ENCODE measurements at regions not wholly inside any gene's neighbourhood (a gene's known extent, or its start where the extent isn't known, plus 50 kb on each side); places are given as distances from the start of the nearest gene placed in this dataset.

GRCh38 chr10:84766923-84767322, 438.5 kb downstream of the CCSER2 start:
- intact Hi-C loops (cut with DNase I; ENCODE audit: low total_unique reads), result no loop called here
- no peak for DNase-seq (ENCODE audit: low spot score in 2 of 2)
- 89 to 92% methylated on average over 11 to 13 of the region's 13 CpGs for WGBS, 2 donors
- TF ChIP-seq POLR2A (IDR thresholded peaks at IDR 0.05) (no peak), CTCF (IDR thresholded peaks at IDR 0.05) (no peak)
- no peak overlapping the region for H3K4me3 ChIP-seq (ENCODE audit: low read depth, poor library complexity, severe bottlenecking)

GRCh38 chr10:84768132-84768531, 439.7 kb downstream of the CCSER2 start:
- no peak for DNase-seq (ENCODE audit: low spot score in 2 of 2)
- no peak overlapping the region for H3K4me3 ChIP-seq (ENCODE audit: low read depth, poor library complexity, severe bottlenecking)
- intact Hi-C loops (cut with DNase I; ENCODE audit: low total_unique reads), result no loop called here
- WGBS, 2 donors, result 72 to 84% methylated on average over 4 of the region's 4 CpGs
- TF ChIP-seq POLR2A (IDR thresholded peaks at IDR 0.05) (no peak), CTCF (IDR thresholded peaks at IDR 0.05) (no peak)

- no peak overlapping the region for H3K4me3 ChIP-seq (ENCODE audit: low read depth, poor library complexity, severe bottlenecking)
- intact Hi-C loops (cut with DNase I; ENCODE audit: low total_unique reads), result no loop called here
- TF ChIP-seq CTCF (IDR thresholded peaks at IDR 0.05) (no peak), POLR2A (IDR thresholded peaks at IDR 0.05) (no peak)
- DNase-seq (ENCODE audit: low spot score in 2 of 2), result no peak
These were observed 442.4 kb downstream of the CCSER2 start for GRCh38 chr10:84770824-84771223.

GRCh38 chr10:84783386-84783785, 455.0 kb downstream of the CCSER2 start:
- H3K4me3 ChIP-seq (ENCODE audit: low read depth, poor library complexity, severe bottlenecking), result no peak overlapping the region
- DNase-seq (ENCODE audit: low spot score in 2 of 2), result no peak
- intact Hi-C loops (cut with DNase I; ENCODE audit: low total_unique reads), result no loop called here
- 5 to 6% methylated on average over 1 of the region's 1 CpG for WGBS, 2 donors
- TF ChIP-seq POLR2A (IDR thresholded peaks at IDR 0.05), result no peak
- TF ChIP-seq CTCF (IDR thresholded peaks at IDR 0.05), result no peak

GRCh38 chr10:84783909-84784308, 455.5 kb downstream of the CCSER2 start:
- H3K4me3 ChIP-seq (ENCODE audit: low read depth, poor library complexity, severe bottlenecking), result no peak overlapping the region
- TF ChIP-seq POLR2A (IDR thresholded peaks at IDR 0.05) (no peak), CTCF (IDR thresholded peaks at IDR 0.05) (no peak)
- intact Hi-C loops (cut with DNase I; ENCODE audit: low total_unique reads), result no loop called here
- DNase-seq (ENCODE audit: low spot score in 2 of 2), result no peak

GRCh38 chr10:84784749-84785148, 456.4 kb downstream of the CCSER2 start:
- DNase-seq (ENCODE audit: low spot score in 2 of 2), result no peak
- H3K4me3 ChIP-seq (ENCODE audit: low read depth, poor library complexity, severe bottlenecking), result no peak overlapping the region
- TF ChIP-seq POLR2A (IDR thresholded peaks at IDR 0.05) (no peak), CTCF (IDR thresholded peaks at IDR 0.05) (no peak)
- intact Hi-C loops (cut with DNase I; ENCODE audit: low total_unique reads), result no loop called here

All from lower leg skin (tissue), 4 donors.